HG03139 (cell line): ENCODE measurements at regions not wholly inside any gene's neighbourhood (a gene's known extent, or its start where the extent isn't known, plus 50 kb on each side); places are given as distances from the start of the nearest gene placed in this dataset.
"Not testable (repeated sequence)": the region's sequence is repeated elsewhere in the genome, so short reads cannot be mapped to it uniquely, and the experiment has no call there.

ENCODE experiments used
- ATAC-seq: cut with Tn5 transposase; IDR thresholded peaks from one replicate; pipeline ENCODE4 v1.9.1; 2021; ENCODE audit not compliant: unreplicated experiment

DNA sequence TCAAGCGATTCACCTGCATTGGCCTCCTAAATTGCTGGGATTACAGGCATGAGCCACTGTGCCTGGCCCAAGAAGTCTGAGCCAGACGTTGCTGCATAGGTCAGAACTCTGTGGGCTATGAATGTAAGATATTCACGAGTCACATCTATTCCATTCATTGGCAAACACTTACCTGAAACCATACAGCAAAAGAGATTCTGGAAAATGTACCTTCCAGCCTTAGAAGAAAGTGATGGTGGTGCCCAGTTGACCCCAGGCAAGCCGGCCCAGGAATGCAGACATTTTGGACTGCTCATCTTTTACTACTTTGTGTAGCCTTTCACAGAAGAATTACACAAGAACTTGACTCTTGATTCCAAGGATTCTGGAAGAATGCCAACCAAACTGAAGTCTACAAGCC, 135.6 kb upstream of the N4BP1 start:
- ATAC-seq, result no peak

DNA sequence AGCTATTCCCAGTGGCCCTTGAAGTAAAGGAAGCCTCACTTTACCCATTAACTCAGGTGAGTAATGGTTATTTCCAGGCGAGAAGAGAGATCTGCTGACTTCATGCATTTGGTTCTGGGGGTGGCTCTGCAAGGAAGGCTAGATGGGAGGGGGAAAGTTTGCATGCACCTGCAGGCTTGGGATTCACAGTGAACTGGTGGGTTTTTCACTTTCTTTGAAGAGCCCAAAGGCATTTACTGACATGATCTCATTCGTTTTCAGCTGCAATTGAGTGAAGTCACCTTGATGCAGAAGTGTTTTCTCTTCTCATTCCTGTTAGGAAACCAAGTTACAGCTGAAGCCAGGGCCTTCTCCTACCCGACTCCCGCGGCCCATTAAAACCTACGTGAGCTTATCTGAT, 131.0 kb upstream of the N4BP1 start:
- ATAC-seq, result no peak

DNA sequence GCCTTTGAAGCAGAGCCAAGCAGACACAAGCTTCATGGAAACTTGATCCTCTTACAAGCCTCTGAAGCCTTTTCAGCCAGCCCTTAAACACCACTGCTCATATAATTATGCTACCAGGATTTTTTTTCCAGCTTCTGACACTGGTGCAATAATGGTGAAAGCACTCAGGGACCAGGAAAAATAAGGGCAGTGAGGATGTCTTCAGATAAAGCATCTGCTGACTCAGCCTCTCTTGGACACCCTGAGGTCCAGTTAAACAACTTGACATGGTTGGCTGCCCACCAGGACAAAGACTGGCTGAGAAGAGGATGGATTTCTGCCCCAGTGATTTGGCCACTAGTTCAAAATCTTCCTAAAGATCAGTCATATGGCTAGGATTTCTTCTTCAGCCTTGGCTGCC, 124.2 kb upstream of the N4BP1 start:
- ATAC-seq, result no peak

DNA sequence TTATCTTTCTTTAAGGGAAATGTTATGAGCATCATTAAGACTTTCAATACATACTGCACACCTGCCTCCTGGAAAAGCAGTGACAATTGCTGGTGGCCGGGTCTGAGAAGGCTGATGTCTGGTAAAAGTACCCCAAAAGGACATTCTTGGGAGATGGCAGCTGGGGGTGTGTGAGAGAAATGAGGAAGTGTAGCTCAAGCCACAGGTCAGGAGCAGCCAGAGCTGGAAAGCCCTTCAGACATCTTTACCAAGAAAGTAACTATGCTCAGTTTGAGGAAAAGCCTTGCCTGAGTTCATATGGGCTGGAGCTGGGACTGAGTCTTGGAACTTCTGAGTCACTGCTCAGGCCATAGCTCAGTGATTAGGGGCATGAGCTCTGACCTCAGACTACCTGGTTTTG, 94.7 kb upstream of the N4BP1 start:
- ATAC-seq, result no peak

DNA sequence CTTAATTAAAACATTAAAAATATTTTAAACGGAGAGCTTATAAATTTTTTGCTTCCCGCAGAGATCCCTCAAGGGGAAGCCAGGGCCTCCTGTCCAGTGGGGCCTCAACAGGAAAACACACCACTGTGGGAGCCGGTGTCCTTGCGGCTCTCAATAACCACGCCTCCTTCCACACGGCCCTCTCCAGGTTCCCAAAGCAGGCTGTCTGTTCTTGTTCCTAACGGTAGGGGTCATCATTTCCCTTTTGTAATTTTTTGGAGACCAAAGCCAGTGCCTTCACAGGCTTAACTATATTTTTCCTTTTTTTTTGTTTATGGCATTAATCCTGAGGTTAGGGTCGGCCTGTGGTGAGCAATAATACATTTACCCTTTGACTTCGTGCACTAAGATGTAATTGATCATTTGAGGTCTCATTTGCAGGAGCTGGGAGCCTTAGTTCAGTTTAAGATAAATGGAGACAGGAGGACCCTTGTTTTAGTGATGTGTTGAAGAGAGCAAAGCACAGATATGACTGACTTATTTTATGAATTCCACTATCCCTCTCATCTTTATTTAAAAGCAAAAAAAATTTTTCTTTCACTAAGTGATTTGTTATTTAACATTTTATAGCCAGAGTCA, 77.5 kb upstream of the N4BP1 start:
- ATAC-seq, result peak; percentile 76

DNA sequence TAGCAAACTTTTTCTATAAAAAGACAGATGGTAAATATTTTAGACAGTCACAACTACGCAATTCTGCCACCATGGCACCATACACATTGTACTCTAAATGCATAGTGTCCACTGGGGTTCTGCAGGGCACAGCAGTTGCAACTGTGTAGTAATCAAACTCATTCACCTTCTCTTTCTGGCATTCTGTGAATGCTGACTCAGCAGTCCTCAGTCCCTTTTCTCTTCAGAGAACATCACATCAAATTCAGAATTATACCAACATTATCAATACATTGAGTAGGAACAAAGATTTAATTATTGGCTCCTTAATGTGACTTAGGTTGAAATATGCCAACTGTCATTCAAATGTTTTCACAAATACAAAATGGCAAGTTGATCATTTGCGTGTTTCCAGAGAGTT, 74.2 kb upstream of the N4BP1 start:
- ATAC-seq, result no peak

DNA sequence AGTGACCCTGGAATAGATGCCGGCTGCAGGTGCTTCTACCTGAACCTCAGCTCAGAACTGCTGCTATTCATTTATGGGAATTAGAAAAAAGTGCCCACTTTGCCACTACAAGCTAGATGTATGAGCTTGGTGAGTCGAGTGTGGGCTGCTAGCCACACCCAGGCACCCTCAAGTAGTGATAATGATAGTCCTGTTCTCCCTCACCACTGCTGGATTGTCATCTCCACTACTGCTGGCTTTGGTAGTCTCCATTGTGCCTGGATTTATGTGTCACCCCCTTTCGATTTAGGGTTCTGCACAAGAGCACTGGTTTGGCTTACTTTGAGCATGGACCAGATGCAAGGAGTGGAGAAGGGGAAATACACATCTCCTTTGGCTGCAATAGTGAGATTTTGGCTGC, 73.0 kb upstream of the N4BP1 start:
- ATAC-seq, result no peak

DNA sequence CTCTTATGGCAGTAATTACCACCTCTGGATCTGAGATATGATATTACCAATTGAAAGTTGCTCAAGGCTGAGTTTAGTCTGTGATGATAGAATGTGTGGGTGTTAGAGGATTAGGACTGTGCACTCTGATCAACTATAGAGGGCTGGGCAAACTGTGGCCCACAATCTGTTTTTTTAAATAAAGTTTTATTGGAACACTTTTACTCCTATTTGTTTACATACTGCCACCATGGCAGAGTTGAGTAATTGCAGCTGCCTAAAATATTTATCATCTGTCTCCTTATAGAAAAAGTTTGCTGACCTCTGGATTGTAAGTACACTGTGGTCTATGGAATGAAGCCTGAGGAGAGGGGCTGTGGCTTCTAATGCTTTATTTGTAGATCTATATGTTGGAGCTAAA, 71.5 kb upstream of the N4BP1 start:
- no peak for ATAC-seq

DNA sequence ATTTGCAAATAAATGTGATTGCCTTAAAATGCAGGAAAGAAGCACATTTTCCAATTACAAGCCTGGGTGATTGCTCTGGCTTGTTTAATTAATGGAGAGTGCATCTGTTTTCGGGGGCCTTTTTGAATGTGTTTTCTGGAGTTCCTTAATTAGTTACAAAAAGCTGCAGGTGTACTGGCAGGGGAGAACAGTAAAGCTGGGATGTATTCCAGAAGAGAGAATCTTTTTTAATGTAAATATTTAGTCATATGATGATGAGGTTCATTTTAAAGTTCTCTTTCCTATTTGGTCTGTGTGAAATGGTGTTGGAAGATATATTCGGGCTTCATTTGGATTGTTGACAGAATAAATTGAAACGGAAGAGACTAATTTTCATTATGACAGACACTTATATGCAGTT, 70.9 kb upstream of the N4BP1 start:
- ATAC-seq, result no peak

DNA sequence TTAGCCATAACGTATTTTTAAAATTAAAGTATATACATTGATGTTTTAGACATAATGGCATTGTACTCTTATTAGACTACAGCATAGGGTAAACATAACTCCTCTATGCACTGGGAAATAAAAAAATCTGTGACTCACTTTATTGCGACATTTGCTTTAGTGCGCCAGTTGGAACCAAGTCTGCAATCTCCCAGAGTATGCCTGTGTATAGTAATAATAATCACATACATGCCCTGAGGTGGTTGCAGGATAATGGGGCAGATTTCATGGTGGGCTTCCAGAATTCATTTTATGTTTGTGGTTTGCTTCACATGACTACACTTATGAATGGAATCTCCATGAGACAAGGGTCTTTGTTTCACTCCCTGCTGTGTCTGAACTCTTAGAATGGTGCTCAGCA, 66.9 kb upstream of the N4BP1 start:
- no peak for ATAC-seq

DNA sequence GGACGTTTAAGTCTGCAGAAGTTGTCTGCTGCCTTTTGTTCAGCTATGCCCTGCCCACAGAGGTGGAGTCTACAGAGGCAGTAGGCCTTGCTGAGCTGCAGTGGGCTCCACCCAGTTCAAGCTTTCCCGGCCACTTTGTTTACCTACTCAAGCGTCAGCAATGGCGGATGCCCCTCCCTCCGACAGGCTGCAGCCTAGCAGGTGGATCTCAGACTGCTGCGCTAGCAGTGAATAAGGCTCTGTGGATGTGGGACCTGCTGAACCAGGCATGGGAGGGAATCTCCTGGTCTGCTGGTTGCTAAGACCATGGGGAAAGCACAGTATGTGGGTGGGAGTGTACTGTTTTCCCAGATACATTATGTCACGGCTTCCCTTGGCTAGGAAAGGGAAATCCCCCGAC, 58.2 kb upstream of the N4BP1 start:
- ATAC-seq, result not testable (repeated sequence)

DNA sequence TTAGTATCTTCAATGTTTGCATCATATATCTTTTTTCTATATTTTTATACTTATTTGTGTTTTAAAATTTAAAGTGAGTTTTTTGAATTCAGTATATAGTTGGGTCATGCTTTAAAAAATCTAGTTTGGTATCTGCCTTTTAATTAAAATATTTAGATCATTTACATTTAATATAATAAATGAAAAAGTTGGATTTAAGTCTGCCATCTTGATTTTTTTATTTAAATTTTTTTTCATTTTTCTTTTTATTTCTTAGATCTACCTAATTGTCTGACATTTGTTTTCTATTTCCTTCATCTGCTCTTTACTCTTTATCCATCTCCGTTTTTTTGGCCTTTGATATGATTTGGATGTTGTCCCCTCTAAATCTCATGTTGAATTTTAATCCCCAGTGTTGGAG, 50.0 kb upstream of the N4BP1 start:
- ATAC-seq, result no peak
